ENCODE measurements at regions not wholly inside any gene's neighbourhood (a gene's known extent, or its start where the extent isn't known, plus 50 kb on each side); places are given as distances from the start of the nearest gene placed in this dataset.

DNA sequence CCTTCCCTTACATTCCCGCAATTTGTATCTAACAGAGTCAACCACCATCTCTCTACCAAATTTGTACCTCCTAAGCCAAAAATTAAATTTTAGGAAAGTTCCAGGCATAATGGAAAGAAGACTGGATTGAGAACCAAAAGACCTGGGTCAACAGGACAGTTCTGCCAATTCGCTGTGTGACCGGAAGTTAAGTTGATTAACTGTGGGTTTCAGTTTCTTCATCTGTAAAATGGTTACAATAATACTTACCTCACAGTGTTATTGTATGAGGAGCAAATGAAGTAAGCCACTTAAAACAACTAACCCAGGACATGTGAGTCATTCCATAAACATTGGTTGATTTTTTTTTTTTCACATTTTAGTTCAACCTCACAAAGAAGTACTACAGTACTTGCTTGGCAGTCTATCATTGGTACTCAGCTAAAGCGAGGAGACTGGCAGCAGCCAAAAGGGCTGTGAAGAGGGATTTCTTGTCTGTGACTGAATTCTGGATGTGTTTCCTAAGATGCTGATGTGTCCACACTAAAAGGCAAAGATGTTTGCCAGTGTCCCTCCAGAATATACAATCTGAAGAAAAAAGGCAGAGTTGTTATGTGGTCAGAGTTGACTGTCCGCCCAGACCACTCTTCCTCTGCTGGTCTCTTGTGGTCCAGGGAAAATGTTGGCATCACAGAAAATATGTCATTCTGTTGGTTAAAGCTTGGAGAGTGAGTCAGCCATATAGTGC, 198.6 kb downstream of the TLE1 start:
- TF ChIP-seq, protein P1, sequence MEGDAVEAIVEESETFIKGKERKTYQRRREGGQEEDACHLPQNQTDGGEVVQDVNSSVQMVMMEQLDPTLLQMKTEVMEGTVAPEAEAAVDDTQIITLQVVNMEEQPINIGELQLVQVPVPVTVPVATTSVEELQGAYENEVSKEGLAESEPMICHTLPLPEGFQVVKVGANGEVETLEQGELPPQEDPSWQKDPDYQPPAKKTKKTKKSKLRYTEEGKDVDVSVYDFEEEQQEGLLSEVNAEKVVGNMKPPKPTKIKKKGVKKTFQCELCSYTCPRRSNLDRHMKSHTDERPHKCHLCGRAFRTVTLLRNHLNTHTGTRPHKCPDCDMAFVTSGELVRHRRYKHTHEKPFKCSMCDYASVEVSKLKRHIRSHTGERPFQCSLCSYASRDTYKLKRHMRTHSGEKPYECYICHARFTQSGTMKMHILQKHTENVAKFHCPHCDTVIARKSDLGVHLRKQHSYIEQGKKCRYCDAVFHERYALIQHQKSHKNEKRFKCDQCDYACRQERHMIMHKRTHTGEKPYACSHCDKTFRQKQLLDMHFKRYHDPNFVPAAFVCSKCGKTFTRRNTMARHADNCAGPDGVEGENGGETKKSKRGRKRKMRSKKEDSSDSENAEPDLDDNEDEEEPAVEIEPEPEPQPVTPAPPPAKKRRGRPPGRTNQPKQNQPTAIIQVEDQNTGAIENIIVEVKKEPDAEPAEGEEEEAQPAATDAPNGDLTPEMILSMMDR (IDR thresholded peaks at IDR 0.05; ENCODE audit: poor library complexity), result no peak
- TF ChIP-seq EZH2 (IDR thresholded peaks at IDR 0.05; ENCODE audit: borderline replicate concordance), result no peak

Data from hepatocyte (in vitro differentiated cells).